GM12891 (cell line): ENCODE measurements at regions not wholly inside any gene's neighbourhood (a gene's known extent, or its start where the extent isn't known, plus 50 kb on each side); places are given as distances from the start of the nearest gene placed in this dataset.
"Not testable (repeated sequence)": the region's sequence is repeated elsewhere in the genome, so short reads cannot be mapped to it uniquely, and the experiment has no call there.

Source experiments
- PAX5 ChIP-seq: IDR thresholded peaks from 2 replicates; pipeline ENCODE4 v1.6.1; 2011; ENCODE audit warnings: low read length, moderate library complexity, mild to moderate bottlenecking; ENCODE audit not compliant: insufficient read depth, severe bottlenecking
- POLR2A ChIP-seq: IDR thresholded peaks from 2 replicates; pipeline ENCODE4 v1.6.1; 2011; ENCODE audit warnings: low read depth, low read length, control low read depth
- POLR2AphosphoS5 ChIP-seq: IDR thresholded peaks from 2 replicates; pipeline ENCODE4 v1.6.1; 2011; ENCODE audit warnings: low read depth, low read length, control low read depth
- POU2F2 ChIP-seq: IDR thresholded peaks from 2 replicates; pipeline ENCODE4 v1.6.1; 2011; ENCODE audit warnings: low read depth, mild to moderate bottlenecking, control low read depth, low read length, moderate library complexity
- SPI1 ChIP-seq: IDR thresholded peaks from 2 replicates; pipeline ENCODE4 v1.6.1; 2011; ENCODE audit warnings: low read depth, low read length, control low read depth
- TAF1 ChIP-seq: IDR thresholded peaks from 2 replicates; pipeline ENCODE4 v1.6.1; 2011; ENCODE audit warnings: low read depth, low read length, control low read depth

DNA sequence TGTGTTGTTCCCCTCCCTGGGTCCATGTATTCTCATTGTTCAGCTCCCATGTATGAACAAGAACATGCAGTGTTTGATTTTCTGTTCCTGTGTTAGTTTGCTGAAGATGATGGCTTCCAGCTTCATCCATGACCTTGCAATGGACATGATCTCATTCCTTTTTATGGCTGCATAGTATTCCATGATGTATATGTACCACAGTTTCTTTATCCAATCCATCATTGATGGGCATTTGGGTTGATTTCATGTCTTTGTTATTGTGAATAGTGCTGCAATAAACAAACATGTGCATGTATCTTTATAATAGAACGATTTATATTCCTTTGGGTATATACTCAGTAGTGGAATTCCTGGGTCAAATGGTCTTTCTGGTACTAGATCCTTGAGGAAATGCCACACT, 65.1 kb upstream of the SLC13A1 start:
- not testable (repeated sequence) for TF ChIP-seq POLR2A, POLR2AphosphoS5, TAF1, SPI1, POU2F2, PAX5
